ENCODE measurements at regions not wholly inside any gene's neighbourhood (a gene's known extent, or its start where the extent isn't known, plus 50 kb on each side); places are given as distances from the start of the nearest gene placed in this dataset.
"Not testable (repeated sequence)": the region's sequence is repeated elsewhere in the genome, so short reads cannot be mapped to it uniquely, and the experiment has no call there.

DNA sequence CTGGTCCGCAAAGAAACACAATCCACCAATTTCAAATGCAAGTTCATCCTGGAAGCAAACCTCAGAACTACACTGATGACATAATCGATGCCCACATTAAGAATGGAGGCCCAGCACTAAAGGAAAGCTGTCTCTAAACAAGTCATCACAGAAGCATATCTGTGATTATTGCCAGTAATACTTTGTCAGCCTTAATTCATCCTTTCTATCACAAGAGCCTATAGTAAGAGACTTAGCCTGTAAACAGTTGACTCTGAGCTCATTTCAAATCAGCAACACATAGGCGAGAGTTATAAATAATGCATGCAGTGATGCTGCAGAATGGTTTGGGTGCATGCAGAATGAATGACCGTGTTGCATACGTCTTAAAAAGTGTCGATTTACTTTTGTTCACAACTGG lies 105.9 kb upstream of the ZFP42 start:
- ChIA-PET POLR2A (ENCODE audit: partially characterized antibody) (no interaction called here), CTCF (ENCODE audit: partially characterized antibody) (no interaction called here)
- Mint-ChIP-seq H3K27me3 (no peaks in the 10 kb centered on the region), H3K9me3 (peaks cover 0 to 19% (median 9%) of the 10 kb centered on the region in 8 donors), H3K4me3 (no peak overlapping the region), H3K27ac (no peak overlapping the region), H3K36me3 (no peaks in the 10 kb centered on the region), H3K4me1 (no peaks in the 10 kb centered on the region)
- DNase-seq, result no peak
- Histone ChIP-seq H3K4me1 (ENCODE audit: insufficient read depth, low read length) (no peaks in the 10 kb centered on the region), H3K9me3 (ENCODE audit: control insufficient read depth in 1 of 2, low read length in 2 of 2) (no peaks in the 10 kb centered on the region), H3K36me3 (ENCODE audit: insufficient read depth, low read length) (no peaks in the 10 kb centered on the region), H3K27me3 (ENCODE audit: insufficient read depth, low read length) (no peaks in the 10 kb centered on the region), H3K4me3 (ENCODE audit: low read length in 2 of 2) (no peak overlapping the region), H3K27ac (ENCODE audit: low read depth, low read length) (no peak overlapping the region)
- intact Hi-C loops (cut with micrococcal nuclease), result no loop called here

DNA sequence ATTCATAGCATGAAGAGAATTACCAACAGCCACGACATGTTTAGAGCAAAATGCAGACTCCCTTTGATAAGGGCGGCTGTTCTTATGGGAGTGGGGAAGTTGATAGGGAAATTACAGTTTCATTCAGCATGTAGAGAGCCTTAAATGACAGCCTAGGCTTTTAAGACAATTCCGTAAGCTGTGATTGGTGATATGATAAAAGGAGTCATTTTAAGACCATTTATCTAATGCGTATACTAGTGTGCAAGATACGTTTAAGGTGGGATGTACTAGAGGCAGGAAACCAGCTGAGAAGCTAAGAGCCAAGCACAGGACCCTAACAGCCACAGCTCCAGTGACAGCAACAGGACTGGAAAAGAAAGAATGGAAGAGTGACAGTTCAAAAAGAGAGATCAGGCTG lies 102.2 kb upstream of the ZFP42 start:
- H3K4me3 Mint-ChIP-seq, result no peak overlapping the region
- no peaks in the 10 kb centered on the region for H3K27me3 ChIP-seq (ENCODE audit: insufficient read depth, low read length)
- CTCF ChIA-PET (ENCODE audit: partially characterized antibody), result no interaction called here
- H3K36me3 Mint-ChIP-seq, result no peaks in the 10 kb centered on the region
- H3K27ac ChIP-seq (ENCODE audit: low read depth, low read length), result no peak overlapping the region
- H3K9me3 ChIP-seq (ENCODE audit: control insufficient read depth in 1 of 2, low read length in 2 of 2), result no peaks in the 10 kb centered on the region
- H3K27me3 Mint-ChIP-seq, result no peaks in the 10 kb centered on the region
- H3K4me3 ChIP-seq (ENCODE audit: low read length in 2 of 2), result no peak overlapping the region
- no peaks in the 10 kb centered on the region for H3K36me3 ChIP-seq (ENCODE audit: insufficient read depth, low read length)
- peaks cover 0 to 14% (median 6%) of the 10 kb centered on the region in 8 donors for H3K9me3 Mint-ChIP-seq
- no peak overlapping the region for H3K27ac Mint-ChIP-seq
- H3K4me1 ChIP-seq (ENCODE audit: insufficient read depth, low read length), result no peaks in the 10 kb centered on the region
- H3K4me1 Mint-ChIP-seq, result no peaks in the 10 kb centered on the region
- POLR2A ChIA-PET (ENCODE audit: partially characterized antibody), result no interaction called here
- no peak for DNase-seq
- intact Hi-C loops (cut with micrococcal nuclease), result no loop called here

DNA sequence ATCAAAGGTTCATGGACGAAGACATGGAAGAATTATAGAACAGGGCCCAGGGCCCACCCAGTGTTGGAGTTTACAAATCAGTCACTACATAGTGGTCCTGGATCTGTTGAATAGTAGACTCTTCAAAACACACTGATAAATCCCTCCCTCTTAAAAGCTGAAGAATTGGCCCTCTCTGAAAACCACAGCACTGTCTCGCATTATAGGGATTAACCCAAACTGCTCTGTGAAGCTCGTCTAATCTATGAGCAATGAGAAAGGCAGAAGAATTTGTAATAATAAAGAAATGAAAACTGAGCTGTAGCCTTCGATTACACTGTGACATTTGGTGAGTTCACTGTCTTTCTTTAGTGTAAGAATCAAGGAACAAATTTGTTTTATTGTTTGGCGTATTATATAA lies 92.5 kb upstream of the ZFP42 start:
- Histone ChIP-seq H3K27me3 (ENCODE audit: insufficient read depth, low read length) (no peaks in the 10 kb centered on the region), H3K36me3 (ENCODE audit: insufficient read depth, low read length) (no peaks in the 10 kb centered on the region), H3K4me3 (ENCODE audit: low read length in 2 of 2) (no peak overlapping the region), H3K9me3 (ENCODE audit: control insufficient read depth in 1 of 2, low read length in 2 of 2) (no peaks in the 10 kb centered on the region), H3K27ac (ENCODE audit: low read depth, low read length) (no peak overlapping the region), H3K4me1 (ENCODE audit: insufficient read depth, low read length) (no peaks in the 10 kb centered on the region)
- intact Hi-C loops (cut with micrococcal nuclease), result no loop called here
- Mint-ChIP-seq H3K36me3 (no peaks in the 10 kb centered on the region), H3K27ac (no peak overlapping the region), H3K27me3 (no peaks in the 10 kb centered on the region), H3K4me1 (no peaks in the 10 kb centered on the region), H3K9me3 (peaks cover 0 to 14% (median 9%) of the 10 kb centered on the region in 8 donors), H3K4me3 (no peak overlapping the region)
- POLR2A ChIA-PET (ENCODE audit: partially characterized antibody), result no interaction called here
- CTCF ChIA-PET (ENCODE audit: partially characterized antibody), result no interaction called here
- DNase-seq, result no peak

DNA sequence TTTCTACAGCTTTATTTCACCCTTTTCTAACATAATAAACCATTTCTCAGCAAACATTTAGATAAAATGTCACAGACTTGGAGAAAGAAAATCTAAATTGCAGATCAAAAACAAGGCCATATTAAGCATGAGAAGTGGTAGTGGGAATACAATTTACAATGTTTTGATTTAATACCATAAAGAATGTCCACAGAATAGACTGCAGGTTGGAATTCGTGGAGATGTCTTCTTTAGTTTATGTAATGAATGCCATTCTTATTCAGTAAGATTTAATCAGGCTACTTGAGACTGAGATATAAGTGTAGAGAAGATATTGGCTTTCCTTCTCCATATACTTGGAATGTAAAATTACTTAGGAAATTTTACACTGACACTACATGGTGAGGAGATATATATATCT lies 91.9 kb upstream of the ZFP42 start:
- no peaks in the 10 kb centered on the region for H3K27me3 Mint-ChIP-seq

DNA sequence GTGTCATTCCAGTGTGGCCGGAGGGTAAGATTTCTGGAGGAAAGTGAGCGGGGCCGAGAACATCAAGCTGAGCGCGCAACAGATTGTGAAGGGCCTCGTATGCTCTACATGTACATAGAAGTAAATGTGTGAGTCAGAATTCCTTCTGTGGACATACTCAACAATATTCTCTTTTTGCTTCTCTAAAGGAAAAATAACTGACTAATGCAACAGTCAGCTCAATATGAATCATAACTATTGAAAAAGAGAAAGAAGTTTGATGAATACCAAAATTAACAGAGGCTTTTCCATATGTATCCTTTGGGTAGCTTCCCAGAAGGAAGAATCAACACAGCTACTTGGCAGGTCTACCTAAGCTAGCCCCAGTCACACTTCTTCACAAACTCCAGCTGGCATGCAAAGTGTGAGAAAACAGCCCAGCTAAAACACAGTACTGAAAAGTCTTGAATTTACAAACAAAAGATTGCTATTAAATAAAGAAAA lies 87.5 kb upstream of the ZFP42 start:
- Mint-ChIP-seq H3K27ac (no peak overlapping the region), H3K4me3 (no peak overlapping the region), H3K27me3 (no peaks in the 10 kb centered on the region), H3K36me3 (no peaks in the 10 kb centered on the region), H3K9me3 (peaks cover 0 to 10% (median 4%) of the 10 kb centered on the region in 8 donors), H3K4me1 (no peaks in the 10 kb centered on the region)
- H3K4me1 ChIP-seq (ENCODE audit: insufficient read depth, low read length), result no peaks in the 10 kb centered on the region
- H3K27me3 ChIP-seq (ENCODE audit: insufficient read depth, low read length), result no peaks in the 10 kb centered on the region
- CTCF ChIA-PET (ENCODE audit: partially characterized antibody), result no interaction called here
- POLR2A ChIA-PET (ENCODE audit: partially characterized antibody), result no interaction called here
- no peak overlapping the region for H3K27ac ChIP-seq (ENCODE audit: low read depth, low read length)
- no peaks in the 10 kb centered on the region for H3K9me3 ChIP-seq (ENCODE audit: control insufficient read depth in 1 of 2, low read length in 2 of 2)
- intact Hi-C loops (cut with micrococcal nuclease), result no loop called here
- no peak overlapping the region for H3K4me3 ChIP-seq (ENCODE audit: low read length in 2 of 2)
- DNase-seq, result no peak
- H3K36me3 ChIP-seq (ENCODE audit: insufficient read depth, low read length), result no peaks in the 10 kb centered on the region

More for the DNA sequence above, 91.9 kb upstream of the ZFP42 start:
- intact Hi-C loops (cut with micrococcal nuclease), result no loop called here
- Mint-ChIP-seq H3K36me3 (no peaks in the 10 kb centered on the region), H3K4me3 (no peak overlapping the region), H3K27ac (no peak overlapping the region), H3K9me3 (peaks cover 0 to 14% (median 9%) of the 10 kb centered on the region in 8 donors), H3K4me1 (no peaks in the 10 kb centered on the region)
- POLR2A ChIA-PET (ENCODE audit: partially characterized antibody), result no interaction called here
- Histone ChIP-seq H3K9me3 (ENCODE audit: control insufficient read depth in 1 of 2, low read length in 2 of 2) (no peaks in the 10 kb centered on the region), H3K27me3 (ENCODE audit: insufficient read depth, low read length) (no peaks in the 10 kb centered on the region), H3K36me3 (ENCODE audit: insufficient read depth, low read length) (no peaks in the 10 kb centered on the region), H3K4me1 (ENCODE audit: insufficient read depth, low read length) (no peaks in the 10 kb centered on the region), H3K4me3 (ENCODE audit: low read length in 2 of 2) (no peak overlapping the region), H3K27ac (ENCODE audit: low read depth, low read length) (no peak overlapping the region)
- no peak for DNase-seq
- CTCF ChIA-PET (ENCODE audit: partially characterized antibody), result no interaction called here

DNA sequence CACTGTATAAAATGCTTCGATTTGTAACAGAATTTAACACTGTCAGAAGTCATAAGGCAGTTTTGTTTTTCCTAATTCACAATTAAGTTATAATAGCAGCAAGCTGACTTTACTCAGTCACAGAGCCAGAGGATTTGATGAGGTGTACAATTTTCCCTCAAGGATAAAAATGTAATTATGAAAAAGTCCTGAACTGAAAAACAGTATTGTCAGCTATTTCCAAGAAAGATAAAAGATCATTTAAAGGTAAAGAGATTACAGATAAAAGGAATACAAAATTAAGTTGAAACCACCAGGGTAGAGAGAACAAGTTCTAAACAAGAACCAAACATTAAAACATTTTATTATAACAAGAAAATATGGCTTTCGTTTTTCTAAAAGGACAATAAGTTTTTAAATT lies 86.8 kb upstream of the ZFP42 start:
- H3K4me1 Mint-ChIP-seq, result no peaks in the 10 kb centered on the region
- H3K9me3 ChIP-seq (ENCODE audit: control insufficient read depth in 1 of 2, low read length in 2 of 2), result no peaks in the 10 kb centered on the region
- no peaks in the 10 kb centered on the region for H3K27me3 ChIP-seq (ENCODE audit: insufficient read depth, low read length)
- no peak for DNase-seq
- intact Hi-C loops (cut with micrococcal nuclease), result no loop called here
- H3K27ac Mint-ChIP-seq, result no peak overlapping the region
- H3K36me3 ChIP-seq (ENCODE audit: insufficient read depth, low read length), result no peaks in the 10 kb centered on the region
- H3K36me3 Mint-ChIP-seq, result no peaks in the 10 kb centered on the region
- H3K27ac ChIP-seq (ENCODE audit: low read depth, low read length), result no peak overlapping the region
- no peaks in the 10 kb centered on the region for H3K27me3 Mint-ChIP-seq
- CTCF ChIA-PET (ENCODE audit: partially characterized antibody), result no interaction called here
- peaks cover 0 to 10% (median 4%) of the 10 kb centered on the region in 8 donors for H3K9me3 Mint-ChIP-seq
- no peaks in the 10 kb centered on the region for H3K4me1 ChIP-seq (ENCODE audit: insufficient read depth, low read length)
- POLR2A ChIA-PET (ENCODE audit: partially characterized antibody), result no interaction called here
- no peak overlapping the region for H3K4me3 Mint-ChIP-seq
- H3K4me3 ChIP-seq (ENCODE audit: low read length in 2 of 2), result no peak overlapping the region

DNA sequence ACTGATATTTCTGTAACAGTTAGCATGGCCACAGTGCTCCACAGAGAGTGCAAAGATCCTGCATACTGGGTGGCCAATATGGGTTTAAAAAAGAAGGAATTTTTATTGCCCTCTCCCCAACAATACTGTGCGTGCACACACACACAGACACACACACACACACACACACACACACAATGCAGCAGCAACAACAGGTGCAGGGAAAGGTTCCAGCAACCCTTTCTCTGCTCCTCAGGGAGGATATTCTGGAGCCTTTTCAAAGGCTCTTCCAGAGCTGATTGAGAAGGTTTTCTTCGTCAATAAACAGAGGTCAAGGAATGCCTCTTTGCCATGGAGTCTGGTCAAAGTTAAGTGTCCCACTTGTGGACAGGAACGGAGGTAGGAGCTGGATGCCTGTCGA lies 84.8 kb upstream of the ZFP42 start:
- H3K27me3 Mint-ChIP-seq, result no peaks in the 10 kb centered on the region
- H3K27ac Mint-ChIP-seq, result no peak overlapping the region
- no peak for DNase-seq
- ChIA-PET POLR2A (ENCODE audit: partially characterized antibody) (no interaction called here), CTCF (ENCODE audit: partially characterized antibody) (no interaction called here)
- H3K4me1 ChIP-seq (ENCODE audit: insufficient read depth, low read length), result no peaks in the 10 kb centered on the region
- no peaks in the 10 kb centered on the region for H3K9me3 ChIP-seq (ENCODE audit: control insufficient read depth in 1 of 2, low read length in 2 of 2)
- H3K4me3 Mint-ChIP-seq, result no peak overlapping the region
- no peaks in the 10 kb centered on the region for H3K4me1 Mint-ChIP-seq
- intact Hi-C loops (cut with micrococcal nuclease), result no loop called here
- no peaks in the 10 kb centered on the region for H3K36me3 Mint-ChIP-seq
- no peak overlapping the region for H3K27ac ChIP-seq (ENCODE audit: low read depth, low read length)
- H3K27me3 ChIP-seq (ENCODE audit: insufficient read depth, low read length), result no peaks in the 10 kb centered on the region
- H3K9me3 Mint-ChIP-seq, result peaks cover 0 to 13% (median 6%) of the 10 kb centered on the region in 8 donors
- H3K36me3 ChIP-seq (ENCODE audit: insufficient read depth, low read length), result no peaks in the 10 kb centered on the region
- no peak overlapping the region for H3K4me3 ChIP-seq (ENCODE audit: low read length in 2 of 2)

DNA sequence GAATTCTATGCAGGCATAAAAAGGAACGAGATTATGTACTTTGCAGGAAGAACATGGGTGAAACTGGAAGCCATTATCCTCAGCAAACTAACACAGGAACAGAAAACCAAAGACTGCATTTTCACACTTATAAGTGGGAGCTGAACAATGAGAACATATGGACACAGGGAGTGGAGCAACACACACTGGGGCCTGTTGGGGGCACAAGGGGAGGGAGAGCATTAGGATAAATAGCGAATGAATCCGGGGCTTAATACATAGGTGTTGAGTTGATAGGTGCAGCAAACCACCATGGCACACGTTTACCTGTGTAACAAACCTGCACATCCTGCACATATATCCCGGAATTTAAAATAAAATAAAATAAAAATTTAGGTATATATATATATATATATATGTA lies 80.2 kb upstream of the ZFP42 start:
- intact Hi-C loops (cut with micrococcal nuclease); H3K4me1 ChIP-seq (ENCODE audit: insufficient read depth, low read length); H3K36me3 Mint-ChIP-seq; POLR2A ChIA-PET (ENCODE audit: partially characterized antibody); H3K27me3 Mint-ChIP-seq; DNase-seq; H3K36me3 ChIP-seq (ENCODE audit: insufficient read depth, low read length); H3K27me3 ChIP-seq (ENCODE audit: insufficient read depth, low read length); H3K4me1 Mint-ChIP-seq; H3K4me3 ChIP-seq (ENCODE audit: low read length in 2 of 2); CTCF ChIA-PET (ENCODE audit: partially characterized antibody); H3K4me3 Mint-ChIP-seq; H3K27ac Mint-ChIP-seq; H3K9me3 ChIP-seq (ENCODE audit: control insufficient read depth in 1 of 2, low read length in 2 of 2); H3K27ac ChIP-seq (ENCODE audit: low read depth, low read length): not testable (repeated sequence)
- peaks cover 2 to 20% (median 11%) of the 10 kb centered on the region in 8 donors for H3K9me3 Mint-ChIP-seq

Measured in CD4-positive, alpha-beta memory T cell (primary cell).